ENCODE measurements at regions not wholly inside any gene's neighbourhood (a gene's known extent, or its start where the extent isn't known, plus 50 kb on each side); places are given as distances from the start of the nearest gene placed in this dataset.

GRCh38 chr7:35370687-35371086, 116.8 kb upstream of the TBX20 start:
- TF ChIP-seq EZH2 (IDR thresholded peaks at IDR 0.05; ENCODE audit: insufficient read depth, low read length) (no peak), CTCF (IDR thresholded peaks at IDR 0.05; ENCODE audit: insufficient read depth, low read depth, low read length) (no peak)
